ENCODE measurements at regions not wholly inside any gene's neighbourhood (a gene's known extent, or its start where the extent isn't known, plus 50 kb on each side); places are given as distances from the start of the nearest gene placed in this dataset.
A peak's percentile ranks its signal among the peaks of the same experiment; 100 is the strongest.

DNA sequence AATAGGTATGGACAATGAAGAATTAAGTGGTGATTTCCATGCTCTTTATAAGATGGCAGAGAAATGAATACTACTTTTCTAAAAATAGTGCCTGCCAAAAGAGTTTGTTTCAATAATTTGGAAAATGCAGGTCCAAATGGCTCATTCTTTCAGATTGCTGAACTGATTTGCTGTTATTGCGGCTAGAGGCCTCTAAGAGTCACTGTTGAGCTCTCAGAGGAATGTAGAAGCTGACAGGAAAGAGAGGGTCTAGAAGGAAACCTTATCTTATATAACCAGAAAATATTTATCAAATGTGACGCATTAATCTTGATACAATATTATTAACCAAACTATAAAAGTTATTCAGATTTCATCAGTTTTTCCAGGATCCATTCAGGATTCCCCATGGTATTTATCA, 65.7 kb upstream of the PAGE1 start:
- Histone ChIP-seq H3K14ac (replicated peaks; ENCODE audit: low read depth, low read length) (no peak overlapping the region), H2BK5ac (ENCODE audit: low read depth, low read length, poor library complexity, severe bottlenecking) (no peak overlapping the region), H3K4me1 (ENCODE audit: control insufficient read depth, insufficient read depth, low read length) (no peaks in the 10 kb centered on the region), H3K36me3 (ENCODE audit: control insufficient read depth, insufficient read depth, low read length) (no peaks in the 10 kb centered on the region), H3K18ac (ENCODE audit: low read depth, low read length) (no peak overlapping the region), H3K4me2 (ENCODE audit: low read depth, low read length) (no peak overlapping the region), H3K56ac (ENCODE audit: extremely low read depth, insufficient read depth, low read length) (no peak overlapping the region), H3K79me1 (ENCODE audit: low read depth in 1 of 2, low read length in 2 of 2) (no peaks in the 10 kb centered on the region), H3K9ac (ENCODE audit: low read depth, low read length) (no peak overlapping the region), H2BK120ac (ENCODE audit: low read depth, low read length) (no peak overlapping the region), H4K8ac (ENCODE audit: low read depth in 2 of 2, low read length in 2 of 2) (no peak overlapping the region), H4K5ac (ENCODE audit: low read depth, low read length) (no peak overlapping the region), H3K9me1 (ENCODE audit: insufficient read depth, low read length) (no peaks in the 10 kb centered on the region), H3K9me3 (ENCODE audit: control insufficient read depth, insufficient read depth, low read length) (no peaks in the 10 kb centered on the region), H2BK20ac (ENCODE audit: low read depth, low read length) (no peak overlapping the region), H3K4me3 (ENCODE audit: insufficient read depth, low read depth, low read length) (no peak overlapping the region), H3K27ac (ENCODE audit: insufficient read depth, low read length) (no peak overlapping the region), H3K4ac (ENCODE audit: low read depth, low read length) (no peak overlapping the region), H4K91ac (ENCODE audit: insufficient read depth, low read depth, low read length) (no peak overlapping the region), H2AFZ (replicated peaks; ENCODE audit: low read length, poor library complexity) (no peak overlapping the region), H3K27me3 (ENCODE audit: control insufficient read depth, insufficient read depth, low read length) (peaks cover 2% of the 10 kb centered on the region; the same call in 1 of the 2 replicates), H2AK9ac (replicated peaks; ENCODE audit: low read depth, low read length, poor library complexity) (no peak overlapping the region), H4K20me1 (ENCODE audit: insufficient read depth, low read length) (no peaks in the 10 kb centered on the region), H3K23ac (ENCODE audit: low read depth, low read length) (no peak overlapping the region), H2AK5ac (ENCODE audit: low read depth, low read length) (no peak overlapping the region), H2BK15ac (ENCODE audit: low read depth, low read length) (no peak overlapping the region)
- WGBS, 2 experiments (ENCODE audit: extremely low coverage in 2 of 2, insufficient read length in 1 of 2): no CpG with 5 or more reads among the region's 2 CpGs
- ATAC-seq (ENCODE audit: low read depth): no peak
- peak; percentile 12 for DNase-seq
- ChIA-PET POLR2A (ENCODE audit: unreplicated experiment) (no interaction called here), CTCF (interaction anchor here (0.5 to 0.7 kb wide), 2 partner anchors 11 to 26 kb away, joined by 4 read pairs; no protein-coding TSS in a partner anchor)
- no TSS peak for BruUV-seq (replicated peaks)
- intact Hi-C loops (cut with micrococcal nuclease) (loop anchor here (5.0 kb wide), 1 partner anchor 76 kb away; no protein-coding TSS in a partner anchor), dilution Hi-C loops (cut with HindIII; ENCODE audit: low sequenced_read_pairs, unreplicated experiment) (no loop called here), in situ Hi-C loops (cut with MboI; ENCODE audit: low sequenced_read_pairs) (no loop called here)
- TF ChIP-seq MAZ (IDR thresholded peaks at IDR 0.05; ENCODE audit: borderline replicate concordance, low read depth, low read length) (no peak), RAD21 (IDR thresholded peaks at IDR 0.05; ENCODE audit: low read length) (peak; percentile 30; the same call in 1 of the 2 replicates)
- TF ChIP-seq, protein P1, sequence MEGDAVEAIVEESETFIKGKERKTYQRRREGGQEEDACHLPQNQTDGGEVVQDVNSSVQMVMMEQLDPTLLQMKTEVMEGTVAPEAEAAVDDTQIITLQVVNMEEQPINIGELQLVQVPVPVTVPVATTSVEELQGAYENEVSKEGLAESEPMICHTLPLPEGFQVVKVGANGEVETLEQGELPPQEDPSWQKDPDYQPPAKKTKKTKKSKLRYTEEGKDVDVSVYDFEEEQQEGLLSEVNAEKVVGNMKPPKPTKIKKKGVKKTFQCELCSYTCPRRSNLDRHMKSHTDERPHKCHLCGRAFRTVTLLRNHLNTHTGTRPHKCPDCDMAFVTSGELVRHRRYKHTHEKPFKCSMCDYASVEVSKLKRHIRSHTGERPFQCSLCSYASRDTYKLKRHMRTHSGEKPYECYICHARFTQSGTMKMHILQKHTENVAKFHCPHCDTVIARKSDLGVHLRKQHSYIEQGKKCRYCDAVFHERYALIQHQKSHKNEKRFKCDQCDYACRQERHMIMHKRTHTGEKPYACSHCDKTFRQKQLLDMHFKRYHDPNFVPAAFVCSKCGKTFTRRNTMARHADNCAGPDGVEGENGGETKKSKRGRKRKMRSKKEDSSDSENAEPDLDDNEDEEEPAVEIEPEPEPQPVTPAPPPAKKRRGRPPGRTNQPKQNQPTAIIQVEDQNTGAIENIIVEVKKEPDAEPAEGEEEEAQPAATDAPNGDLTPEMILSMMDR (conservative IDR thresholded peaks at IDR 0.05; ENCODE audit: low read depth, low read length): peak; percentile 46
